ENCODE measurements at regions not wholly inside any gene's neighbourhood (a gene's known extent, or its start where the extent isn't known, plus 50 kb on each side); places are given as distances from the start of the nearest gene placed in this dataset.

- Histone ChIP-seq H3K9me2 (ENCODE audit: insufficient read depth, low read length) (no peaks in the 10 kb centered on the region), H3K79me2 (replicated peaks; ENCODE audit: insufficient read depth, low read length) (peaks cover 8% of the 10 kb centered on the region), H3F3A (ENCODE audit: insufficient read depth, low read length, poor library complexity, severe bottlenecking) (no peaks in the 10 kb centered on the region), H3K27ac (ENCODE audit: low read length) (no peak overlapping the region), H3K36me3 (ENCODE audit: insufficient read depth, low read length) (peaks cover 10% of the 10 kb centered on the region), H3K9me3 (ENCODE audit: low read length) (no peaks in the 10 kb centered on the region), H4K20me1 (ENCODE audit: insufficient read depth) (no peaks in the 10 kb centered on the region), H2AFZ (ENCODE audit: low read depth, low read length) (no peak overlapping the region), H3K4me3 (ENCODE audit: low read length) (no peak overlapping the region), H3K9ac (ENCODE audit: low read length) (no peak overlapping the region), H3K4me2 (ENCODE audit: low read length) (no peak overlapping the region), H3K27me3 (ENCODE audit: insufficient read depth, low read depth, low read length) (no peaks in the 10 kb centered on the region)
- TF ChIP-seq SMC3 (conservative IDR thresholded peaks at IDR 0.05; ENCODE audit: poor library complexity) (no peak), REST (IDR thresholded peaks at IDR 0.05; ENCODE audit: borderline replicate concordance) (no peak)
Measured at GRCh38 chr6:150738092-150738629, 127.3 kb upstream of the MTHFD1L start.

GRCh38 chr6:150739711-150740349 is 125.7 kb upstream of the MTHFD1L start:
- peaks cover 2% of the 10 kb centered on the region for H3K79me2 ChIP-seq (replicated peaks; ENCODE audit: insufficient read depth, low read length)
- H3K27ac ChIP-seq (ENCODE audit: low read length) = no peak overlapping the region
- no peak for TF ChIP-seq MXI1 (conservative IDR thresholded peaks at IDR 0.05; ENCODE audit: poor library complexity, severe bottlenecking)
- no peak for TF ChIP-seq SMC3 (conservative IDR thresholded peaks at IDR 0.05; ENCODE audit: poor library complexity)
- no peak for TF ChIP-seq TAF1 (IDR thresholded peaks at IDR 0.05; ENCODE audit: low read depth)
- TF ChIP-seq EP300 (conservative IDR thresholded peaks at IDR 0.05; ENCODE audit: poor library complexity, severe bottlenecking) = no peak
- no peak for TF ChIP-seq POLR2AphosphoS5 (IDR thresholded peaks at IDR 0.05)
- no peak for TF ChIP-seq REST (IDR thresholded peaks at IDR 0.05; ENCODE audit: borderline replicate concordance)
- no peak for TF ChIP-seq RAD21 (conservative IDR thresholded peaks at IDR 0.05)
- TF ChIP-seq, protein P1, sequence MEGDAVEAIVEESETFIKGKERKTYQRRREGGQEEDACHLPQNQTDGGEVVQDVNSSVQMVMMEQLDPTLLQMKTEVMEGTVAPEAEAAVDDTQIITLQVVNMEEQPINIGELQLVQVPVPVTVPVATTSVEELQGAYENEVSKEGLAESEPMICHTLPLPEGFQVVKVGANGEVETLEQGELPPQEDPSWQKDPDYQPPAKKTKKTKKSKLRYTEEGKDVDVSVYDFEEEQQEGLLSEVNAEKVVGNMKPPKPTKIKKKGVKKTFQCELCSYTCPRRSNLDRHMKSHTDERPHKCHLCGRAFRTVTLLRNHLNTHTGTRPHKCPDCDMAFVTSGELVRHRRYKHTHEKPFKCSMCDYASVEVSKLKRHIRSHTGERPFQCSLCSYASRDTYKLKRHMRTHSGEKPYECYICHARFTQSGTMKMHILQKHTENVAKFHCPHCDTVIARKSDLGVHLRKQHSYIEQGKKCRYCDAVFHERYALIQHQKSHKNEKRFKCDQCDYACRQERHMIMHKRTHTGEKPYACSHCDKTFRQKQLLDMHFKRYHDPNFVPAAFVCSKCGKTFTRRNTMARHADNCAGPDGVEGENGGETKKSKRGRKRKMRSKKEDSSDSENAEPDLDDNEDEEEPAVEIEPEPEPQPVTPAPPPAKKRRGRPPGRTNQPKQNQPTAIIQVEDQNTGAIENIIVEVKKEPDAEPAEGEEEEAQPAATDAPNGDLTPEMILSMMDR (IDR thresholded peaks at IDR 0.05; ENCODE audit: poor library complexity, severe bottlenecking) = no peak
- TF ChIP-seq EZH2 (IDR thresholded peaks at IDR 0.05; ENCODE audit: borderline replicate concordance, insufficient read depth, low read length, poor library complexity, severe bottlenecking) = no peak
- no peaks in the 10 kb centered on the region for H3K36me3 ChIP-seq (ENCODE audit: insufficient read depth, low read length)
- no peak overlapping the region for H2AFZ ChIP-seq (ENCODE audit: low read depth, low read length)
- no peaks in the 10 kb centered on the region for H4K20me1 ChIP-seq (ENCODE audit: insufficient read depth)
- H3F3A ChIP-seq (ENCODE audit: insufficient read depth, low read length, poor library complexity, severe bottlenecking) = no peaks in the 10 kb centered on the region
- H3K4me3 ChIP-seq (ENCODE audit: low read length) = no peak overlapping the region
- no peaks in the 10 kb centered on the region for H3K9me2 ChIP-seq (ENCODE audit: insufficient read depth, low read length)
- no peaks in the 10 kb centered on the region for H3K9me3 ChIP-seq (ENCODE audit: low read length)
- no peaks in the 10 kb centered on the region for H3K27me3 ChIP-seq (ENCODE audit: insufficient read depth, low read depth, low read length)
- no peak overlapping the region for H3K9ac ChIP-seq (ENCODE audit: low read length)
- H3K4me2 ChIP-seq (ENCODE audit: low read length) = no peak overlapping the region

Measured in neural cell (in vitro differentiated cells).